ENCODE measurements at regions not wholly inside any gene's neighbourhood (a gene's known extent, or its start where the extent isn't known, plus 50 kb on each side); places are given as distances from the start of the nearest gene placed in this dataset.

DNA sequence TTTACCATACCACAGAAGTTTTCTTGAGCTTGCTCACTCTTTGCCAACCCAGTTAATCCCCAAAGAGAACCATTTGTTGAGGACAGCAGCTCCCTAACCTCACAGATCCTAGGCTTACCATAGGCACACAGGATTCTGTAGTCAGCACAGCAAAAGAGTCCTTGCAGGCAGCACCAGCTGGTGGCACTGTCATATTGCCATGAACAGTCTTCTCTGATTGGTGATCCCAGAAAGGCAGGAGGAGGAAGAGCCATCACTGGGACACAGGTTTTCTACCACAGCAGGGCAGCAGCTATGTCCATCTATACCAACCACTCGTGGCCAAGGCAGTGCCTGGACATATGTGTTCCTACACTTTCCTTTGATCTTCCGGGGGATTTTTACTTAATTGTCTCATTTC, 297.1 kb upstream of the CD180 start:
- ATAC-seq, result peak; percentile 68

DNA sequence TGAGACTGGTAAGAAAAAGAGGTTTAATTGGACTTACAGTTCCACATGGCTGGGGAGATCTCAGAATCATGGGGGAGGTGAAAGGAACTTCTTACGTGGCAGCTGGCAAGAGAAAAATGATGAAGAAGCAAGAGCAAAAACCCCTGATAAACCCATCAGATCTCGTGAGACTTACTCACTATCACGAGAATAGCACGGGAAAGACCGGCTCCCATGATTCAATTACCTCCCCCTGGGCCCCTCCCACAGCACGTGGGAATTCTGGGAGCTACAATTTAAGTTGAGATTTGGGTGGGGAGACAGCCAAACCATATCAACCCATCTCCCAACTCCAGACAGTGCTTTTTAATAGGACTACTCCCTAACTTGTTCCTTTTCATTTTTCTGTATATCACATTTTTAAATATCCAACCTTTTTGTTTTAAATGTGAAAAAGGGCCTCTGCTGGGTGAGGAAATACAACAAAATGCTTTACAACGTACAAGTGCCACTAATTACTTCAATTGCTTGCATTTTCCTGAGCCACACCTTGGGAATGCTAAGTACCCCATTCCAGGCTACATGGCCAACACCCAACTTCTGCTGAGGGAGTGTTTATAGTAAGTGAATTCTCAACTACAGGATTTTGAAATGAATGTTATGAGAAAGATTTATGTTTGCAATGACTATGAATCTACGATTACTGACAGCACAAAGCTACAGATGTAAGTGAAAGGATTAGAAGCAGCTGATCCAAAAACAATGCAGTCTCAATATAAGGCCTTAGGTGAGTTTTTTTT, 294.1 kb upstream of the CD180 start:
- ATAC-seq, result no peak

DNA sequence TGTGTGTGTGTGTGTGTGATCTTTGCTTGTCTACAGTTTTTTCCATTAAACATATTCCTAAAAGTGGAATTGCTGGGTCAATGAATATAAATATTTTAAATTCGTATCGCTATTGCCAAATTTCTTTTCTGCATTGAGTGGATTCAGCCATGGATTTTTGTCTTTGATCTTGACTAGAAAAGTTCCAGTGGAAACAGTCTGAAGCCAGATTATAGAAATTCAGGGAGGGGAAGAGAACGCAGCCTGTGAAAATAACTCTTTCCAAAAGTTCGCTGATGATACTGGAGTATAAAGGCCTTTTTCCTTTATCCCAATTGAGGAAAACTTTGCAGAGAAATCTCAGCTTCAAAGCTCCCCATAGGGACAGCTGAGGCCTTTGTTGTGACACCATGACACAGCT, 292.3 kb upstream of the CD180 start:
- ATAC-seq, result no peak

DNA sequence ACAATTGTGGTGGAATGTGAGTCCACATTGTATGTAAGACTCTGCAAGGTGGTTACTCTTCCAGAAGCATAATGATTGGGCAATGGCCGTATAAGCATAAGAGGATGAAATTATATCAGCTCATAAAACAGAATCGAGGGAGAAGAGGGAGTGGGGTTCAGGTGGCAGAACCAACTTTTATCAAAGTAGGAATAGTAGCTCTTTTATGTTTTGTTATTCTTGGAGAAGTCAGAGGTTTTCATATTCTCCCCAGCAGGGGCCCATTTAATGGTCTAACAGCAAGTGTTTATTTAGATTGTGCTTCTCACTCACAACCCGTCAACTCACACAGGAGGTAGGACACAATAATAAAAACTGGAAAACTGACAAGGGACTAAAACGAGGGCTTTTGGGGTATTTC, 291.3 kb upstream of the CD180 start:
- ATAC-seq, result no peak

DNA sequence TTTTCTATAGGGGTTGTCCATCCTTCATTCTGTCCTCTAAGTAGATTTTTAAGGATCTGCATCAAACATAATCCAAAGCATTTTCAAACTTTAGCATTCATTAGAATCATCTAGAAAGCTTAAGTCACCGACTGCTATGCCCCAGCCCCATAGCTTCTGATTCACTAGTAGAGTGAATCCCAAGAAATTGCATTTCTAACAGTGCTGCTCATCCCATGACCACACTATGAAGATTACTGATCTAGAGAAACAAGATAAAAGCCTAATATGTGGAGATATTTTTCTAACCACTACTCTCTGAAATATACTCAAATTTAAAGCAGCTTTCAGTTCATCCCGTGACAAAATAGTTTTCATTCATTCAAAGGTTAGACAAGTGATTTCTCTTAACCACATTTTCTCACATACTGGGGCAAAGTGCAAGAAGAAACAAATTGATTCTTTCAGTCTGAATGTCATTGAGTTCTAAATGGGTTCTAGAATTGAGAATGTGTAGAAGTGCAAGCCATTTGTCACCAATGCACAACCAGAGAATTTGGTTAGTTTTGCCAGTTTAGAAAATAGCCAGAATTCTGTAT, 286.9 kb upstream of the CD180 start:
- ATAC-seq, result no peak

DNA sequence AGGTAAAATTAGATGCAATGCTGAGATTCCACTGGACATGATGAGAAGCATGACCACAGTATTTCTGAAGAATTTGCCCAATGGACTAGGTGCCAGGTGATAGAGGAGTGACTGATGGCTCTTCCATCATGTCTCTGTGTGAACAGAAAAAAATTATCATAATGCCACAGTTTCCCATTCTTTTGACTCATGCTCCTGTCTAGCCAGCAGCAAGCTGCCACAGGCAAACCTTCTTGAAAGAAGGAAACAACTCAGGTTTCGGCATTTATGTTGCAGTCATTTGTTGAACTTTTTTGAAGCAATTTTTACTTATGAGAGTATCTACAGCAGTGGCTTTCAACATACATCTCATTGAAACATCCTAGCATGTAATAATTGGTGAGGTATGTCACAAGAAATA, 284.8 kb upstream of the CD180 start:
- ATAC-seq, result no peak

DNA sequence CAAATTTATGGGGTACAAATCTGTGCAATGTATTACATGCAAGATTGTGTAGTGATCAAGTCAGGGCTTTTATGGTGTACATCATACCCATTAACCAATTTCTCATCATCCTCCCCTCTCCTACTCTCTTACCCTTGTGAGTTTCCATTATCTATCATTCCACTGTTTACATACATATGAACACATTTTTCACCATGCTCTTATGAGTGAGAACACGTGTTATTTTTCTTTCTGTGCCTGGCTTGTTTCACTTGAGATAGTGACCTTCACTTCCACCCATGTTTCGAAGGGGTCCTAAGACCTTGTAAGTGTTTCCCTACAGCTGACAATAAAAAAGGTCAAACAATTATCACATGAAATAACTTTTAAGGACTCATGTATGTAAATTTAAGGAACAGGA, 281.7 kb upstream of the CD180 start:
- no peak for ATAC-seq

DNA sequence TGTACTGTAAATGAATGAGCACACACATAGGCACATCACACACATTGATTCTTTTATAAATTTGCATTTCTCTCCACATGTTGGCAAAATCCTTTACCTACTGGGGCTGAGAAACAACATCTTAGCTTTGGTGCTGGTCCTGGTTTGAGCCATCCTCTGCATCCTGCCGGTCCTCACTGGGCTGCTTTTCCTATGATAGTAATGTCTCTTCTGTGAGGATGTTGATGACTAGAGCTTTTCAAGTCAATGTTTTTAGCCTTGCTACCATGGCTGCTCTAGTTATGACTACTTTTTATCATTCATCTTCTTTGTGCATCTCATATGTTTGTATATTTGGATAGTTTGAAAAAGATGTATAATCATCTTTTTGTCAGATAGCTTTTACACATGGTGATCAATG, 280.4 kb upstream of the CD180 start:
- no peak for ATAC-seq

DNA sequence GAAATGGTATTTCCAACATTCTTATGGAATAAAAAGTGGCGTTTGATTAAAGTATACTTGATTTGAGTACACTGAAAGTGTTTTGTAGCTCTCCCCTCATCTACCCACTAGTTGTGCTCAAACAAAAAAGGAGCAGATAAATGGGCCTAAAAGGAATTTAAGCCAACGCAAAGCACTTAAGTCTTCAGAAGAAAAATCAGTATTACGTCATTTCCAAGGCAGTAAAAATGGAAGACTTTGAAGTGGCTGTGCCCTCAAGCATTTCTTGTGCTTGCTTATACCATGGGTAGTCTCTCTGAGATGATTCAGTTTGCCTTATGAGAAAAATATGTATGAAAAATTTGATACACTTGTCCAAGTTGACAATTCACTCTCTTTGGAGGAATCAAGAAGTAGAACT, 279.9 kb upstream of the CD180 start:
- no peak for ATAC-seq

DNA sequence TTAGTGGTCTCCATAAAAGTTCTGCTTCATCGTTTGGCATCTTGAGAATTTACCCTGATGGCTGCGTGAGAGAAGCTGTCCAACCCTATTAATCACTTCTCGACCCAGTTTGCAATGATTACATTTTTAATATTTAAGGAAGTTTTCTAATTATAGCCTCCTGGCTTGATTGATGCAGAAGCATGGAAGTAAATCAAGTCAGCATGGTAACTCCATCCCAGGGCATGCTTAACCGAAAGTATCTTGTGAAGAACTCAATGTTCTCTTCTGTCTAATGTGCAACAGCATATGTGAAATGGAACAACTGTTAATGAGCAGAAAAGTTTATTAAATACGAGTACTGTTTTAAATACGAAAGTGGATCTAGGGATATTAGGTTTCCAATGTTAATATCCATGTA, 278.9 kb upstream of the CD180 start:
- ATAC-seq, result no peak

DNA sequence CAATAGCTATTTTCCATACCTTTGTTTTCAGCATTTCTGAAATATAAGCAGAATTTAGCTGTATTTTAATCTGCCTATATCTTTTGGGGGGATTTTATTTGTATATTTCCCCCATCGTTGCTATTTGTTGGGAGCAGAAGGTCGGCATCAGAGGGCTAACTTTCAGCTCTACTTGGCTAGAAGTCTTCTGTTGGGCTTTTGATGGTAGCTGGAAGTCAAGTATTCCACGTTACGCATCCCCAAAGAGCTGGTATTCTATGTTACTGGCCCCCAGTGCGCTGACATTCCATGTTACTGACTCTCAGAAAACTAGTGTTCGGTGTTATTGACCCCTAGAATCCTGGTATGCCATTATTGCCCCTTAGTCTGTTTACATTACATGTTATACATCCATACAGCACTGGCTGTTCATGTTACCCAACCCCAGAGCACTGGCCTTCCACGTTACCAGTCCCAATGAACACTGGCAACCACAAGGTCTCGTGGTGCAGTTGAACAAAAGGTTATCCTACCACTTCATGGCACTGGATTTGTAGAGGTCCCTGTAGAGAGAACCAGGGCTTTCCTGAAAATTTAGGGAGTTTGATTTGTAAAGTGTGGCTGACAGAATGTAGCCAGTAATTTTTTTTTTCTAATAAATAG, 278.1 kb upstream of the CD180 start:
- ATAC-seq, result no peak

DNA sequence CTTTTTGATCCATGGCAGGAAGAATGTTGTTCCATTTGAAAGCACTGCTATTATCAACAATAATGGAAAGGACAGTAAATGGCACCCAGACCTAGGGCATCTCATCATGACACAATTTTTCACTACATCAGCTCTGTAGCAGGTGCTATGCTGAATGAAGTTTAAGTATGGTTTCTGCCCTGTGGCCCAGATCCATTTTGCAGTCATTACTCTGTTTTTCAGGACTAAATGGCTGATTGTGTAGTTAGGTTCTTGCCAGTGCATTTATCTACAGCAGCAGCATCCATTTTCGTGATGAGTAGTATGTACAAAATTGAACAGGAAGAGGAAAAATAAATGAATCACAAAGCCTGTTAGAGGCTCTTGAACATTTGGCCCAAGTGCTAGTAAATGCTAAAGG, 270.5 kb upstream of the CD180 start:
- ATAC-seq, result no peak

DNA sequence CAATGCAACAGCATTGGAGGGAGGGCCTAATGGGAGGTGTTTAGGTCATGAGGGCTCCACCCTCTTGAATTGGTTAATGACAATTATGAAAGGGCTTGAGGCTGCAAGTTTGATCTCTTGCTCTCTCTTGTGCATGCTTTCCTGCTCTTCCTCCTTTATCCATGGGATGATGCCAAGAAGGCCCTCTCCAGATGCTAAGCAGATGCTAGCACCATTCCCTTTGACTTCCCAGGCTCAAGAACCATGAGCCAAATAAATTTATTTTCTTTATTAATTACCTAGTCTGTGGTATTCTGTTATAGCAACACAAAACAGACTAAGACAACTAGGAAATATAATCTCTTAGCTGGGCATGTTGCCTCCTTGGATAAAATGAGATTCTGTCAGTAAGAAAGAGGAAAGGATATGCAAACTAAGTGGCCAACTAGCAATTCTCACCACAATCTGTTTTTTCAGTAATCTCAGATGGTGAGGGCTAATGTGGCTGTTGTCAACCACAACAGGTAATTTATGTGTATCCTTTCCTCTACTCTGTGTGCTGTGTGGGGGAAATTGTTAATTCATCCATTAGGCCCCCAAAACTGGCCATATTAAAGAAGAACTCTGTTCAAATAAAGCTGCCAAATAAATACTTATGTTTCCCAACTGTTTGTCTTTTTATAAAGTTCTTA, 269.1 kb upstream of the CD180 start:
- ATAC-seq, result no peak

DNA sequence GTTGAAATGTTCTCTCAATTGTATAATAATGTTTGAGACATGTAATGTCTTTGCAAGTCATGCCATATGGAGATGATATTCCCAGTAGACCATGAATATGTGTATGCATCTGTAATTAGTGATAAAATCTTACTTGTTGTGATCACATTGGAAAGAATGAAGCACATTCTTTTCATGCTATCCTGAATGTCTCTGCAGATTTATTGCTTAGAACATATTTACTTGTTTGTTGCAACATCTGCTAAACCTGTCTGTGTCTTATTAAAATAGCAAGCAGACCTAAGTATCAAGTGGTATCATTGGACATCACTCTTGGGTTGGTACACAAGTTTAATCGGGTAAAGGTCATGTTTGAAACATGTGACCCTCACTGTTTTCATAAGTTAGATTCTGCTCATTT, 265.5 kb upstream of the CD180 start:
- ATAC-seq, result no peak

DNA sequence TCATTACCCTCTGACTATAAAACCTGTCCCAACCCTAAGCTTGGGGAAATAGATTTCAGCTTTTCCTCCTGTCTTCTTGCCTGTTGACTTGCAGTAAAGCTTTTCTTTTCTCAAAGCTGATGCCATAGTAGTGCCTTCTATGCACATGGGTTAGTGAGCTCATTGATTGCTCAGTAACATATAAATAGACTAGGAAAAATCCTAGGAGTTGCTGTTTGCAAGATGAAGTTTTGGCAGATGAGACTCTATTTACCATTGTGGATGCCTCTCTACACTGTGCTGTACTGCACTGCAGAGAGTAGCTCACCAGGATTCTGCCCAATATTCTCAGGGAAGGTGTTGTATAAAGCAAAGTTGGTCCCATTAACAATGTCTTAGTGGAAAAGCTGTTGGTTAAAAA, 262.7 kb upstream of the CD180 start:
- ATAC-seq, result no peak

DNA sequence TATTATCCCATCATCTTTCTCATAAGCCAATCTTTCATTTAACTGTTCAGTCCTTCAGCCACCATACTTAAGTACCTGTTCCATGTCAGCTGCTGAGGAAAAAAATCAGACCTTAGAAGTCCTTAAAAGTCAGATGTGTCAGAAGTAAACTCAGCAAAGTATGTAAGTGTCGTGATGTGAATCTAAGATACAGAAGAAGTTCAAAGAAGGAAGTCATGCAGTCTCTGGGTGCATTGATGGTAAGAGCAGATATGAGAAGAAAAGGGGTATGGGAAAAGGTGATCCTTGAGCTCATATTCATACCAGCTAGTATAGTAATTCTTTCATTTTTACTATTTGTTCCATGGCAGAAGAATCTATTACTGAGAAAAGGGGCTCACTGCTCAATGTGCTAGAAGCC, 259.4 kb upstream of the CD180 start:
- no peak for ATAC-seq

DNA sequence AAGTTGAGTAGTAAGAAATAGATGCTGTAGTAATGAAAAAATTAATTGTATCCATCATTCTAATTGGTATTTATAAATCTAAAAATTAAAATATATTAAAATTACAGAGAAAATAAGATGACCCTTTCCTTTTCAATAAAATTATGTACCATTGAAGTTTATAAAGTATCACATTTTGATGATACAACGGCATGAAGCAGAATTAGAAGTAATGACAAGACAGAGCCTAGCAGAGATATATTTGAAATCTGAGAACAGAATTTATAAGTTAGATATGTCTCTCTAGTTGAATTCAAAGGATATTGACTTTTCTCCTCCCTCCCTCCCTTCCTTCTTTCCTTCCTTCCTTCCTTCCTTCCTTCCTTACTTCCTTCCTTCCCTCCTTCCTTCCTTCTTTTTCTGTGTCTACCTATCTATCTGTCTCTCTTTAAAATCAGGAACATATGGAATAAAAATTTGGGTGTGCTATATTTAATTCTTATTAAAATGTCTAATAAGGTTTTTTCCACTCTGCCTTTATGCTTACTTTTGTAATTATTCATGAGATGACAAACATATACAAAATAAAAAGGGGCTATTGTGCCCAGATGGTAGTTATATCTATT, 258.5 kb upstream of the CD180 start:
- ATAC-seq, result no peak

DNA sequence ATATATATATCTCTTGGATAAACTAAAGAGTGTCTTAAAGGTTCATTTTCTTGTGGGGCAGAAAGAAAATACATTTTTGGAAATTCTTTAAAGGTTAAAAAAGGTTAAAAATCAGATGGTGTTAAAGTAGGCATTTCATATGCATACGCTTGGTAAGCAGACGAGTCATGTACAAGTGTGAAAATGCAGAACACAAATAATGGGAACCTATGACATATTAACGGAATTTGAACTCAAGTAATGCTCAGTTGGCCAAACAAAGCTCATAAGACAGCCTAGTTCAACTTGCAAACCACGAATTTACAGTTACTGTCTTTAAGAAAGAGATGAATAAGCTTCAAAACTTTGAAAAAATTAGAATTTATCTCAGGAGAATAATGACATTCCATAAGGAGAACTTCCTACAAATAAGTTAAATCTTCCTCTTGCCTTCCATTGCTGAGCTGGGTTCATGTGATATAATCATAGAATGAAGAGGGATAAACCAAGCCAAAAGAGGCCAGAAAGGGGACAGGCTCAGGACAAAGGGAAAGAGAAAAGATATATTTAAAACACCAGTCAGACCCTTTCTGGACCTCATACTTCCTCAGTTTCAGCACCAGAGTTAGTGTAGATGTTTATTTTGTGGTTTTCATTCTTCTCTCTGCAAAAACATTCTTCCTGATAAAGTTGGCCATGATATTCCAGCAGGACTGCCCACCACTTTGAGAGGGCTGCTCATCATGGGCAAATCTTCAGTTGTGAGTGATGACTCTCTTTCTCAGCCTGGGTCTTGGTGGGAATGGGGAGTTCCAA, 256.7 kb upstream of the CD180 start:
- ATAC-seq, result no peak

DNA sequence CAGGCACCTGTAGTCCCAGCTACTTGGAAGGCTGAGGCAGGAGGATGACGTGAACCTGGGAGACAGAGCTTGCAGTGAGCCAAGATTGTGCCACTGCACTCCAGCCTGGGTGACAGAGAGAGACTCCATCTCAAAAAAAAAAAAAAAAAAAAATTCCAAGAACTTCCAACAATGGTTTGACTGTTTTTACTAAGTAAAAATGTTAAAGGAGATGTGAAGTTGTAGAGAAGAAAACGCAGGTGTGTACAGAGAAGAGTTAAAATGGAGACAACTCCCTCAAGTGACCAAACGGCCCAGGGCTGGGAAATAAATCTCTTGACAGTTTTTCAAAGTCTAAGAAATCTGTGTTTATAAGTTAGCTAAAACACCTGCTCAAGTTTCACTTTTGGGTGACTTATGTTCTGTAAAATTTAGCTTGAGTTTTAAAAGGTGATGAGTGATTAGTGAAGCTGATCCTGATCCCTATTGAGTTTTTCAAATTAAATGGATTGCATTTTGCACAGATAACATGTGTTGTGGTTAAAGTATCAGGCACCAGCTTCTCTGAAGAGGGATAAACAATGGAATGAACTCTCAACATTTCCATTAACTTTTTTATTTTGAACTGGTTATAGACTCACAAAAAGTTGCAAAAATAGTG, 255.2 kb upstream of the CD180 start:
- ATAC-seq, result no peak

DNA sequence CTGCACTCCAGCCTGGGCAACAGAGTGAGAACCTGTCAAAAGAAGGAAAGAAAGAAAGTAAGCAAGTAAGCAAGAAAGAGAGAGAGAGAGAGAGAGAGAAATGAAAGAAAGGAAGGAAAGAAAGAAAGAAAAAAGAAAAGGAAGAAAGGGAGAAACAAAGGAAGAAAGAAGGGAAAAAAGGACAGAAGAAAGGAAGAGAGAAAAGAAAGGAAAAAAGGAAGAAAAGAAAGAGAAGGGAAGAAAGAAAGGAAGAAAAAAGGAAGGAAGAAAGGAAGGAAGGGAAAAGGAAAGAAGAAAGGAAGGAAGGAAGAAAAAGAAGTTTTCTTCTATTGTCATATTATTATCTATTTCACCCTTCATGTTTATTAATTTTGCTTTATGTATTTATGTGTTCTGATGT, 251.1 kb upstream of the CD180 start:
- no peak for ATAC-seq

DNA sequence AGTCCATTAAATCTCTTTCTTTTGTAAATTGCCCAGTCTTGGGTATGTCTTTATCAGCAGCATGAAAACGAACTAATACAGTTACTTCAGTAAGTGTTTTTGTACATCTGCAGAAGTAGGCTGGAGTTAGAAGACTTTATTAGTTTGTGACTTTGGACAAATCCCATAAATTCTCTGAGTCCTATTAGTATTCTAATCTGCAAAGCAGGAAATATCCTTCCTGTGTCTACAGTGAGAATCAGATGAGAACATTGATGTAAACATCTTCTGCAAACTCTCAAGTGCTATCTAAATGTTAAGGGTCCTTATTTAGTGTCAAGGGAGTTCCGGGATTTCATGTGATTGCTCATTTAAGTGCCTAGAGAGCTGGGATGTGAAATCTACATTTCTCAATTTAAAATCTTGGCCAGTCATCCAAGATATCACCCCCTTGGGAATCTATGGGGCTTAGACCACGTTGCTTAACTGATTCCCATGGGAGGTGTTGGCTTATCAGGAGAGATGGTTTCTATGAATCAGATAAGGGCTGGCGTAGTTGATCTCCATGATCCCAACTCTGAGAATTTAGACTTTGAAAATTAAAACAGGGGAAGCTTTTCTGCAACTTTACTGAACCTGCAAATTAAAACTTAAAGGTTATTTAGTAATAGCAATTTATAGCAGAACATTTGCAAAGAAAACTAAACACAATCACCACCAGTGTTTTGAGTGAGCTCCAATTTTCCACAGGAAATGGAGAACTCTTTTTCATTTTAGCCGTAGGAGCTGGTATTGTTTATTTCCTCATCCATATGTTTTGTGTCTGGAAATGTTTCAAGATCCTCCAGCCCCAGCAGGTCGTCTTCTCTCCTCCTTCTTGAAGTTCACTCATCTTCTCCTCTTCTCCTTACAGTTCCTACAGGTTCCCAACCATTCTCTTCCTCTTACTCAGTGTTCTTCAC, 241.6 kb upstream of the CD180 start:
- ATAC-seq, result no peak

Measured in esophagus mucosa (tissue), 1 donor.